ENCODE measurements at regions not wholly inside any gene's neighbourhood (a gene's known extent, or its start where the extent isn't known, plus 50 kb on each side); places are given as distances from the start of the nearest gene placed in this dataset.

GRCh38 chr13:103908911-103909310 is 842.7 kb upstream of the SLC10A2 start:
- Histone ChIP-seq H3K27me3 (no peaks in the 10 kb centered on the region), H3K36me3 (no peaks in the 10 kb centered on the region), H3K9me3 (no peaks in the 10 kb centered on the region), H3K4me1 (no peaks in the 10 kb centered on the region), H3K27ac (no peak overlapping the region), H3K4me3 (replicated peaks in 1 of 3) (no peak overlapping the region)
- DNase-seq, result no peak
- WGBS, 2 donors, result 89% methylated on average over 1 of the region's 1 CpG
- TF ChIP-seq POLR2A (IDR thresholded peaks at IDR 0.05), result no peak
- TF ChIP-seq CTCF (IDR thresholded peaks at IDR 0.05), result no peak
- intact Hi-C loops (cut with DNase I), result no loop called here

DNA sequence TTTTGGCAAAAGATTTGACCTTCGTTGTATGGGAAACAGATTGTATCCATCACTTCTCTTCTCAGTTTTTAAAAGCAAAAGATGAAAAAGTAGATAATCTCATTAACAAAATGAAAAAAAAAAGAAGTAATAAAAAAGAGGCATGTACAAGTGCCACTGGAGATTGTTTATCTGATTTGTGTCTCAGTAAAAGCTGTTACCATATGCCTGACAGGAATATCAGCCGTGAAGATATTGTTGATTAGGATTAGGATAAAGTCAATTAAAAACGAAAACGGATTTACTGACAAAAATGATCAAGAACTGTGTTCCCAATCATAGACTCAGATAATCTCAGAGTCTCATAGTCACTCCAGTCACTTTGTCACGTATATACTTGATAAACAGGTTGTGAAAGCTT is 842.1 kb upstream of the SLC10A2 start:
- no peaks in the 10 kb centered on the region for H3K4me1 ChIP-seq
- no peaks in the 10 kb centered on the region for H3K9me3 ChIP-seq
- no peak overlapping the region for H3K4me3 ChIP-seq (replicated peaks in 1 of 3)
- intact Hi-C loops (cut with DNase I), result no loop called here
- TF ChIP-seq CTCF (IDR thresholded peaks at IDR 0.05) (no peak), POLR2A (IDR thresholded peaks at IDR 0.05) (no peak)
- WGBS, 2 donors, result 86 to 88% methylated on average over 5 of the region's 5 CpGs
- no peaks in the 10 kb centered on the region for H3K27me3 ChIP-seq
- H3K36me3 ChIP-seq, result no peaks in the 10 kb centered on the region
- no peak for DNase-seq
- H3K27ac ChIP-seq, result no peak overlapping the region

- no peak overlapping the region for H3K4me3 ChIP-seq (replicated peaks in 1 of 3)
- 84 to 87% methylated on average over 4 of the region's 4 CpGs for WGBS, 2 donors
- no peak for DNase-seq
- TF ChIP-seq CTCF (IDR thresholded peaks at IDR 0.05), result no peak
- TF ChIP-seq POLR2A (IDR thresholded peaks at IDR 0.05), result no peak
- H3K27me3 ChIP-seq, result no peaks in the 10 kb centered on the region
- intact Hi-C loops (cut with DNase I), result no loop called here
- H3K36me3 ChIP-seq, result no peaks in the 10 kb centered on the region
- no peaks in the 10 kb centered on the region for H3K9me3 ChIP-seq
- H3K4me1 ChIP-seq, result no peaks in the 10 kb centered on the region
- H3K27ac ChIP-seq, result no peak overlapping the region
These were observed 837.6 kb upstream of the SLC10A2 start for GRCh38 chr13:103903790-103904189.

DNA sequence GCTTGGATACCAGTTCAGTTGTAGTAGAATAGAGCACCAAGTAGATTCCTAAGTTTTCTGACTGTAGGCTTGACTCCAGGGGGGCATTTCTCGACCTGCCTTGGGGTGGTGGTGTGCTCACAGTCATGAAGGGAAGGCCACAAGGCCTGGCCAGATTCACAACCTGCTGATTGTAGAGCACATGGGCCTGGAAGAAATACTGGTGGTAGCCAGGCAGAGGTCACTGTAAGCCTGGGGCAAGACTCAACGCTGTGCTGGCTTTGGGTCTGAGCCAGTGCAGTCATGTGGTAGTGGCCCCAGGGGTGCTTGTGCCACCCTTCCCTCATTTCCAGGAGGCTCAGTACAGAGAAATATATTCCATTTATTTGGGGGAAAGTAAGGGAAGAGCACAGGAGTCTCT is 832.3 kb upstream of the SLC10A2 start:
- no peak for DNase-seq
- H3K27ac ChIP-seq, result no peak overlapping the region
- no peaks in the 10 kb centered on the region for H3K4me1 ChIP-seq
- 94 to 96% methylated on average over 2 of the region's 2 CpGs for WGBS, 2 donors
- intact Hi-C loops (cut with DNase I), result no loop called here
- H3K4me3 ChIP-seq (replicated peaks in 1 of 3), result no peak overlapping the region
- no peaks in the 10 kb centered on the region for H3K27me3 ChIP-seq
- H3K36me3 ChIP-seq, result no peaks in the 10 kb centered on the region
- no peaks in the 10 kb centered on the region for H3K9me3 ChIP-seq
- TF ChIP-seq POLR2A (IDR thresholded peaks at IDR 0.05) (no peak), CTCF (IDR thresholded peaks at IDR 0.05) (no peak)

DNA sequence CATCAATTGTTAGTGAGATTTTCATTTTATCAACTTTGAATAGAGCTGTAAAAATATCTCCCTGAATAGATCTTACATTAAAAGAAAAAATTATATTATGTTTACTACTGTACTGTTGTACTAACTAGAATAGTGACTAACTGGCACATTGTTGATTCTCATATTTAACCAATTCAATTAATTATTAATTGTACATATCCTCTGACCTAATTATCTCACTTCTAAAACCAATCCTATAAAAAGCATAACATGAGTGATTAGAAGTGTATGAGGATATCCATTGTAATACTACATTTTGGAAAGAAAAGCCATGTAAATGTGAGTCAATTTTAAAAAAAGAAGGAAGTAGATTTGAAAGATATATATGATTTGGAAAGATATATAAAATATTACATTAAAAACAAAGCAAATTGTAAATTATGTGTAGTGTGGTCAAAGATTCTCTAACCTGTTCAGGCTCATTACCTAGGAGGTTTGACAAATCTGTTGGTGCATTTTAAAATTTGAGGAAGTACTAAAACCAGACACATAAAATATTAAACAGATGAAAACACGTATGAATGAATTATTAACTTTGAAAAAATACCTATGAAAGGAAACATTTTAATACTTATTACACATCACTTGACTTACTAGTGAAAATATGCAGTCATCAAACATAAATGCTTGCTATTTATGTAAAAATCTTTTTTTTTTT is 829.8 kb upstream of the SLC10A2 start:
- Histone ChIP-seq H3K27ac (no peak overlapping the region), H3K36me3 (no peaks in the 10 kb centered on the region), H3K9me3 (no peaks in the 10 kb centered on the region), H3K4me1 (no peaks in the 10 kb centered on the region), H3K27me3 (no peaks in the 10 kb centered on the region), H3K4me3 (replicated peaks in 1 of 3) (no peak overlapping the region)
- 89 to 93% methylated on average over 1 of the region's 1 CpG for WGBS, 2 donors
- TF ChIP-seq CTCF (IDR thresholded peaks at IDR 0.05) (no peak), POLR2A (IDR thresholded peaks at IDR 0.05) (no peak)
- no peak for DNase-seq
- intact Hi-C loops (cut with DNase I), result no loop called here

All from thyroid gland (tissue), 4 donors.